ENCODE measurements at regions not wholly inside any gene's neighbourhood (a gene's known extent, or its start where the extent isn't known, plus 50 kb on each side); places are given as distances from the start of the nearest gene placed in this dataset.
"Not testable (repeated sequence)": the region's sequence is repeated elsewhere in the genome, so short reads cannot be mapped to it uniquely, and the experiment has no call there.

DNA sequence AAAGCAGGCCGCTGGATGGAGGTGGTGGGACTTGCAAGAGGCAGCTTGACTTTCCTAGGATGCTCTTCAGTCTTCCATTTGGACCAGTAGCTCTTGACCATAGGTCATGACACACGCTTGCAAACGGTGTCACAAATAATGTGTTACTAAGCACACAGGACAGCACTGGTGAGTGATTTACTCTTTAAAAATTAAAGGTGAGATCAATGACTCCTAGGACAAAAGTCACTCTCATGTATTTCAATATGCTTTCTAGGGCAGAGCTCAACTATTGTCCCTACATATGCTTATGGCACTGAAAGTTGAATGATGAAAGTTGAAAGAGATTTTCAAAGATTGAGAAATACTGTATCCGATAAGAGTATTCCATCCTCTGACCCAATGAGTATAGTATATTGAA lies 496.7 kb downstream of the EBF1 start:
- no peak for DNase-seq (ENCODE audit: low read depth)

DNA sequence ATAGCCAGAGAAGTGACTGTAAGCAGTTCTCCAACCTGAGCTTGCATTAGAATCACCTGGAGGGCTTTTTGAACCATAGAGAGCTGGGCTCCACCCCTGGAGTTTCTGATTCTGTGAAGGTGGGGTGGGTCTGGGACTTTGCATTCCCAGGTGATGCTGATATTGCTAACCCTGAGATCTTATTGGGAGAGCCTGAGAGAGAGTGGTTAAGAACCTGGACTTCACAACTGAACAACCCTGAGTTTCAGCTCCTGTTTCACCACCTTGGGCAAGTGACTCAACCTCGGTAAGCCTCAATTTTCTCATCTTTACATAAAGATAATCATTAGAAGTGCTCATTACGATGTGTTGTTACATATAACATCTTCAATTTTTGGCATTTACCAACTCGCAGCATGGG lies 498.6 kb downstream of the EBF1 start:
- no peak for DNase-seq (ENCODE audit: low read depth)

DNA sequence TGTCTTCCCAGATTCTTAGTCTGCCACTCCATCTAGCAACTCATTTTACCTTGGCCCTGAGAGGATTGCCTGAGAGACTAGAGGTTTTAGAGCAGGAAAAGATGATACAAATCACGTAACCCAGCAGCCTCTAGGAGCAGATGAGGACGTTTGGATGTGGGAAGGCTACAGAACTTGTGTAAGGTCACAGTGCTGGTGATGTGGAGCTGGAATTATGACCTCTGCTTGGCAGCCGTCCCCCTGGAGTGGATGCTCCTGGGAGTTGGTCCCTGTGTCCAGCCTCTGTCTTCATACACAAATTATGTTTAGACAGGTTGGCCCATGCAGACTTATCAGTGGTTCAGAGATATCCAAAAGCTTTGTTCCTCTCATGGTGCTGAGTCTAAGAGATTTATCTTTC lies 499.0 kb downstream of the EBF1 start:
- no peak for DNase-seq (ENCODE audit: low read depth)

DNA sequence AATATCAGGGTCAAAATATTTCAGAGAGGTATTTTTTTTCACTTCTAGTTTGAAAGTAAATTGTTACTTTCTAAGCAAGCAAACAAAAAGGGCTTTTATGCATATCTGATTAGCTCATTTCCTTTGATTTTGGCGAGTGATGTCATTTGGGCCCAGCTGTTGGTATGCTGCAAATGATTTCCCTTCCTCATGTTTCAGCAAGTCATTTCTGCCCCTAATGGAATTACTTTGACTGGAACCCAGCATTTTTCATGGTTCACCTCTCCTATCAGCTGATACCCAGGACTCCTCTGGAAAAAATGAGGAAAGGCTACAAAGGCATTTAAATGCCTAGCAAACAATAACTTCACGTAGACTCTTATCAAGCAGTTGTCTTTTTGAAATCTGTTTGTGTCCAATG lies 500.6 kb downstream of the EBF1 start:
- no peak for DNase-seq (ENCODE audit: low read depth)

DNA sequence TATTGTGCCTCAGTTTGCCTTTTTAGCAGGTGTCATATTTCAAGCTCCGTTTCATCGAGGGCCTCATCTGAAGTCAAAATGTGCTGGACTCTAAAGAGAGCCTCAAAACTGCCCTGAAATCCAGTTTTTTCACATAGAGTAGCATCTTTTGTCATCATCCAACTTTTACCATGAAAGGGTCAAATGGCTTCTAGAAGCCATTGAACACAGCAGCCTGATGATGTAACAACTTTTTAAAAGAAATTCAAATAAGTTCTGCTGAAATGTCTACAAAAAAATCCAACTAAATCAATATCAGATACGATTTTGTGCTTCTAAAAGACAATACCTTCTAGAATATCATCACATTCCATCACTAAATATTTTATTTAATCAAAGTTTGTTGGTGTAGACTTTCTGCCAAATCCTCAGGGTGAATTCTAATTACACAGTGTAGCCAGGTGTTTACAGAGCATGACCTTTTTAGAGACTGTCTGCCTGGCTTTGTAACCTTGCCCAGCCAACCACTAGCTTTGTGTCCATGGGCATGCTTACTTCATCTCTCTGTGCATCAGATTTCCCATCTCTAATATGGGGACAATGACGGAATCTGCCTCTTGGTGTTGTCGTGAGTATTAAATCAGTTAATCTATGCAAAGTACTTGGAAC lies 505.0 kb downstream of the EBF1 start:
- no peak for DNase-seq (ENCODE audit: low read depth)

DNA sequence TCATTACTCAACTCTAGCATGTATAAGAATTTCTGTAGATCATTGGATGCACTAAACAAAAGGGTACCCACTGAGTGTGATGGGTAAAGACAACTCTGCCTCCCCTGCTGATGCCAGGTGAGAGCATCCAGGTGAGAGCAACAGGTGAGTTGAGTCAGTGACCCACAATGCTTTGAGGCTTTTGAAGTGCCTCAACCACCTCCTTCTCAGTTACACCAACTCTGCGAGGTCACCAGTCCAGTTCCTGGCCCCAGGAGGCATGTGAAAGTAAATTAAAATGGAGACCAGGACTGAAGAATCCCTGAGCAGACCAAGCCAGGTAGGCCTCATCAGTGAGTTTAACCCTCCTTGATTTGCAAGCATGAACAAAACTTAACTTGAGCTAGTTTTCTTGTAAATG lies 505.8 kb downstream of the EBF1 start:
- no peak for DNase-seq (ENCODE audit: low read depth)

DNA sequence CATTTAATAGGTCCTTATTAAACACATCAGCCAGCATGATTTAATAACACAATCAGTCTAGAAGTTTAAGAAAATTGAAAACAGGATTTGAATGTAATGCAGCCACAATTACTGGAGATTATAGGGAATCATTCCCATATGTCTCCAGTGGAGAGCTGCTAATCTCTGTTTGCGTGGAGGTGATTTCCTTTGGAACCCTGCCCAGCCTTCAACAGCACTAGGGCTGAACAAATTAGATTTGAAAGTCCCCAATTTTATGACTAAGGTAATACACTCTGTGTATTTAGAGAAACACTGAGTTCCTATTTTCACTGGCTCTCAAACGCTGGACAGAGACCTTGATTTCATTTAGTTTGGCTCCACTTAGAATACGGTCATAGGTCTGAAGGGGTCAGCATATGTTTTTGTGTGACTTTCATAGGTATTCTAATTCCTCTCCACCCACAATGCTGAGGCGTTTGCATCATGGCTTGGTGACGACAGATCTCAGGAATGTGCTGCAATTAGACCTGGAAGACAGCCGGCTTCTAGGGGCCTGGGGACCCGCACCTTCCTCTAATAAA lies 508.3 kb downstream of the EBF1 start:
- no peak for DNase-seq (ENCODE audit: low read depth)

DNA sequence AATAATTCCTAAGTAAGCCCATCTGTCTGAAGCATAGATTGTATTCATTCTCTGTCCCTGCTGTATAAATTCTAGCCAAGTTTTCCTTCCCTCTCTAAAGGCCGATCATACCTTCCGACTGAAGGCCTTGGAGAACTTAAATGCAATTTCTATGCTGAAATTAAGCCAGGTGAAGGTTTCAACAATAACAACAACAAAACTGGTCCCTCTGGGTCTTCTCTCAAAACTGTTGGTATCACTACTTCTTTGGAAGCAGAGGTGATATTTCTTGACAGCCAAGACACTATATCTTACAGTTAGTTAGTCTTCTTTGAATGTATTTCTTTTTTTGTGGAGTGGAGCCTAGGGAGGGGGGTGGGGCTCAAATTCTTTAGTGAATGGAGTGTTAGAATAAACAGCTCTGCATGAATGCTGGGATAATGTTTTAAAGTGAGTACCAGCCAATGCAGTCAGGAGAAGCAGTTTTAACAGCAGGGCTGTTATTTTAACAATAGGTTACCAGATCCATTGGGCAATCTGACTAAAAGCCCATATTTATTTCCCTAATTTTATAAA lies 508.9 kb downstream of the EBF1 start:
- DNase-seq (ENCODE audit: low read depth) = no peak

DNA sequence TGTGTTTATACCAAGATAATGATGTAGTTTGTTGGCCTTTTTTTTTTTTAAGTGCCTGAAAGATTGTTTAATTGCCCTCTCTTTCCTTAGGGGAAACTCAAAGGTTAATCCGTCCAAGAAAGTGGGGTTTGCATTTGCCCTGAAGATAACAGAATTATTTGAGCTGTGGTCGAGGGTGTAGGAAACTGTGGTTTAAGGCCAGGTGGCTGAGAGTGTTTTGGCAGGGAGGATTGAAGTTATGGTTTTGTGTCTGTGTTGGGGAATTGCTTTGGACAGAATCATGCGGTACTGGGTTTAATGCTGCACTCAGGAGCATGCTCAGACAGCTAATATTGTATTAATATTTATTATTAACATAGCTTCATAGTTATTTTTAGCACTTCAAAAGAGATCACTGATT lies 509.8 kb downstream of the EBF1 start:
- DNase-seq (ENCODE audit: low read depth) = no peak

DNA sequence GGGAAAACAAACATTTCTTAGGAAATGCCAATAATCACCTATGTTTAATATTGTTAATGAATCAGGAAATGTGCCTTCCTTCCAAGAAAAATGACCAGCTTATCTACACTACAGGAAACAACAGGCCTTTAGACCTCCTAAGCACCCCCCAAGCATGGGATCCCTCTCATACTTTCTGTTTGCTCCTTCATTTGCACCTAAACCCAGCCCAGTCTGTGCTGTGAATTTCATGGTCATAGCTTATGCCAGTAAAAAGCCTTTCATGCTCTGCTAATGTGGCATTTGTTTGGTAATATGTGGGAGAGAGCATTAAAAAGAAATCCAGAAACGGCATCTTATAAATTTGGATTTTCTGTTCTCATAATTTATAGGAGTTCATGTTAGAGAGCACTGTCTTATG lies 511.1 kb downstream of the EBF1 start:
- no peak for DNase-seq (ENCODE audit: low read depth)

DNA sequence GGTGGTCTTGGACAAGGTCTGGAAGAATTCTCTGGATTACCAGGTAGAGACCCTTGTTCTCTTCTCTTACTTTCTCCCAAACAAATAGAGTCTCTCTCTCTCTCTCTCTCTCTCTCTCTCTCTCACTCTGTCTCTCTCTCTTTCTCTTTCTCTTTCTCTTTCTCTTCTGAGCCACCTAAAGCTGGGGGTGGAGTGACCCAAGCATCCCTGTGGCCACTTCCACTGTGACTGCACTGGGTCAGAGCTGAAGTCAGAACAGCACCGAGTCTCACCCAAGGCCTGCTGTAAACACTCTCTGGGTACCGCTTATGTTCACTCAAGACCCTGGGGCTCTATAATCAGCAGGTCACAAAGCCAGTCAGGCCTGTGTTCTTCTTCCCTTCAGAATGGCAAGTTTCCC lies 513.7 kb downstream of the EBF1 start:
- DNase-seq (ENCODE audit: low read depth) = no peak

DNA sequence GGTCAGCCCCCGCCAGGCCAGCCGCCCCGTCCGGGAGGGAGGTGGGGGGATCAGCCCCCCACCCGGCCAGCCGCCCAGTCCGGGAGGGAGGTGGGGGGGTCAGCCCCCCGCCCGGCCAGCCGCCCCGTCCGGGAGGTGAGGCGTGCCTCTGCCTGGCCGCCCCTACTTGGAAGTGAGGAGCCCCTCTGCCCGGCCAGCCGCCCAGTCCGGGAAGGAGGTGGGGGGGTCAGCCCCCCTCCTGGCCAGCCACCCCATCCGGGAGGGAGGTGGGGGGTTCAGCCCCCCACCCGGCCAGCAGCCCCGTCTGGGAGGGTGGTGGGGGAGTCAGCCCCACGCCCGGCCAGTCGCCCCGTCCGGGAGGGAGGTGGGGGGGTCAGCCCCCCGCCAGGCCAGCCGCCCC lies 517.0 kb downstream of the EBF1 start:
- DNase-seq (ENCODE audit: low read depth) = not testable (repeated sequence)

DNA sequence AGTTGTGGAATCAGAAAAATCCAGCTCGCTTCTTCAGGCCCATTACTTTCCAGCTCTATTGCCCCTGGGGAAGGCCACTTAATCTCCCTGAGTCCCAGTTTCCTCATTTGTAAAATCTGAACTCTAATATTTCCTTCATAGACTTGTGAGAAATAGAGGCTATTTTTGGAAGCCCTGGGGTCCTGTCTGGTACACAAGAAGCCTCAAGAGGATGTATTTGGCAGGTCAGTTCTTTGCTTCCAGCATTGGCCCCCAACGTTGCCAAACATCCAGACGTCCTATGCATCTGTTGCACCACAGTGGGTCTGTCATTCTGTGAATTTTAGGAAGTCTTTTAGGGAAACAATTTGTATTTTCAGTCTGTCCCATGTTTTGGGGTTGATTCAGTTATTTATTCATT lies 525.9 kb downstream of the EBF1 start:
- DNase-seq (ENCODE audit: low read depth) = no peak

DNA sequence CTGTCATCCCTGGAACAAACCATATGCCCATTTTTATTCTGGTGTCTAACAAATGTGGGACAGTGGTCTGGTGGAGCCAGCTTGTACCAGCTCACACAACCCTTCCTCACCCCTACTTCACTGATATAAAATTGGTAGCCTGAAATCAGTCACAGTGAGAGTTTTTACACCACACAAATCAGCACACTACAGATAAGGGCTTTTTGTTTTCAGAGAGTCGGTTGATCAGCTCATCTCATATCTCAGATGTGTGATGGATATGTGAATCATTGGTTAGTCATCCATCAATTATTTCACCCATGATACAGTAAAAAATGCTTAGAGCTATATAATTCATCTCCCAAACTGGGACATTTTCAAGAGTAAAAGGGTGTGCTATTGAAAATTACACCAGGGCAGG lies 529.2 kb downstream of the EBF1 start:
- DNase-seq (ENCODE audit: low read depth) = no peak

DNA sequence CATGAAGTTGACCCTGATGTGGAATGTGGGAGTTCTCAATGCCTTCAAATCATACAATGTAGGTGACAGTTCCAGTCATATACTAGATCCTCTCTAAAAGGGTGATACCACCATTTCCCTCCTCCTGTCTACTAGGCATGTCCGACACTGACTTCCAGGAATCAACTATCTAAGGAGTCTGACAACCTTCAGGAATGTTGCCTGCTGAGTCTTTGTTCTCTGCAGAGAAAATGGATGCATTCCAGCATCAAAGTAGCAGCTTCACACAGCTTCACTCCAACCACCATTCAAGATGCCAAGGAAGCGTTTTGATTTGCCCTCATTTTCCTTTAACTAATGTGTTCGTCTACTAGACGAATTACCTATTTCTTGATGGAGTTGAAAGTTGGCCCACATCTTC lies 530.2 kb downstream of the EBF1 start:
- no peak for DNase-seq (ENCODE audit: low read depth)

DNA sequence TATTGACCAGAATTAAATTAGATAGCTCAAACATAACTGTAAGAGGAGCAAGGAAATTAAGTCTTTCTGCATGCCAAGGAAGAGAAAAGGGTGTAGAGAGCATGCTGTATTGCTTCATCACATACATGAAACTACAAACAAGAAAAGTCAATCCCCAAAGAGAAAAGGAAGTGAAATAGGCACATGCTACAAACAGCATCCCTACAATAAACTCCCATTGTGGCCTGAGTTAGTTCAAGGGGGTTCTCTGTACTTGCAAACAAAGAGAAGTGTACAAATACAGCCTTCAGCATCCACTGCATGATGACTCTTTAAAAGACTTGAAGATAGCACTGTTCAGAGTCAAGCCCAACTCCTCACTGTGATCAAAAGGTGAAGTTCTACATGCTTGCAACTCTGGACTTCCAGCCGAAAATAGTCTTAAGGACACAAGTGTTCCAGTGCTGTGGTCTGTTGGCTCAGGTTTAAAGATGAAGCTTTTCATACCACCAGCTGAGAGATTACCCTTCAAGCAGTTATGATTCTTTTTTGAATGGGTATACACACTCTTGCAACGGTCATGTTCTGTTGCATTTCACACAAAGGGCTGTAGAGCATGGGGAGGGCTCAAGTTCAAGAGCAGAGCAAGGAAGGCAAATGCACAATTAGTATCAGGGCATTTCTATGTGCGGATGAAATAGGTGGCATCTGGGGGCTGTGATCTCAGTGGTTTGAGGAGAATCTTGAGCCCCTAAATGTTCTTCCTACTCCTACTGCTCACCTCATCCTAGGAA lies 534.5 kb downstream of the EBF1 start:
- DNase-seq (ENCODE audit: low read depth) = no peak

DNA sequence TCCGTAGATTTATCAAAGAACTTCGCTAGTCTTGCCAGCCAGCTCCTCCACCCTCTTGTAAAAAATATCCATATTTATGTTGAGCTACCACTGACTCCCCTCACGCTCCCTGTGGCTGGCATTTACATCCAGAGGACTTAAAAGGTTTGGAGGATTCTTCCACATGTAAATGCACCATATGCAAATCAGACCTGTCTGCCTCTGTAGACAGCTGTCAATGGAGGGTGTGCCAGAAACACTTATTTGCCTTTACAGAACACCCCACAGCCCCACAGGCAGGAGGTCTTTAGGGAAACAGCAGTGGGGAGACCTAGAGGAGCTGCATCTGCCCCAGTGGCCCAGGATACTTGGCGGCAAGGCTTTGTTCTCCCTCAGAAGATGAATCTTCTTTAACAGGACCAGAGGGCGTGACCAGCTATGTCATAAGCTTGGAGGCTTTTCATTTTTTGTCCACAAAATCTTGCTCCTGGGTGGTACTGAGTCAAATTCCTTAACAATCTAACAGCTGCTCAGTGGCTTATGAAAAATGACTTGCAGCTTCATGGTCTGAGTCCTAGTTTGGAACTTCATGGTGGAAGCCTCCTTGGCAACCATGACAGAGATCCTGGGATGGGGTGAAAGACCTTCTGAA lies 535.8 kb downstream of the EBF1 start:
- DNase-seq (ENCODE audit: low read depth) = no peak

DNA sequence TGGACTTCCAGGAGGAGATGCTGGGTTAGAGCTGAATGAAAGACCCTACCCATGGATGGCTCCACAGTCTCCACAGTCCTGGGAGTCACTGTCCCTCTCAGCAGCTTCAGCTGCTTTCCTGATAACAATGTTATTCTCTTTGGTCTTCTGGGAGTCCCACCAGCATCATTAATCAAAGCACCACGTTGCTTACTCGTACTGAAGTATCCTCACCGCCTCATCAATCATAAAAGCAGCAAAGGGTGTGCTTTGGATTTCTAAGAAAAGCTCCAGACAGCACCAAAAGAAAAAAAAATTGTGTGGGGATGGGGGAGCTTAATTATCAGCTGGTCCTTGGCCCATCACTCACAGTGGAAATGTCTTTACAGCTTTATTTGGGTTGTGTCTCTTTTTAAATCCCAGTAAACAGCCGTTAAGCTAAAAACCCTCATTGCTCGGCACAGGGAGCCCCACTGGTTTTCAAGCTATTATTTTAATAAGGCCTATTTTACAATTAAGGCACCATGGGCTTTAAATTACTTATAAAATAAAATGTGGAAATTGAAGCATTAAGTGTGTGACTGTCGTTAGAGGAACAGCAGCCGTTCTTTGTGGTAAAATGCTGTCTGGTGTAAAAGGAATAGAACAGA lies 538.0 kb downstream of the EBF1 start:
- no peak for DNase-seq (ENCODE audit: low read depth)

DNA sequence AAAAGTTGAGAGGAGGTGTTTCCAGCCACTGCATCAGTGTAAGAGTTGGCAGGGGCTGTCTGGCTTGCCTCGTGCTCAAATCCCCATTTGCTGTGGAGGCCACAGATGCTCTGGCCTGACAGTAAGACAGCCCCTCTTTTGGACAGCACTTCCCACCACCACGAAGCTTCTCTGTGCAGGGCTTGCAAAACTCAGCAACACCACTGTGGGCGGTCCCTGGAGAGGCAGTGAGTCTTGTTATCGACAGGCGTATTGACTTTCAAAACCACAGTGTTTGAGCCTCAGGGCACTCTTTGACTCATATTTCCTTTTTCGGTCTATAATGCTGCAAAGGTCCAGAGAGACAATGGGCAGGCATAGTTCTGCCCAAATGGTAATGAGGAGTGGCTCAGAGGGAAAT lies 539.5 kb downstream of the EBF1 start:
- DNase-seq (ENCODE audit: low read depth) = no peak

DNA sequence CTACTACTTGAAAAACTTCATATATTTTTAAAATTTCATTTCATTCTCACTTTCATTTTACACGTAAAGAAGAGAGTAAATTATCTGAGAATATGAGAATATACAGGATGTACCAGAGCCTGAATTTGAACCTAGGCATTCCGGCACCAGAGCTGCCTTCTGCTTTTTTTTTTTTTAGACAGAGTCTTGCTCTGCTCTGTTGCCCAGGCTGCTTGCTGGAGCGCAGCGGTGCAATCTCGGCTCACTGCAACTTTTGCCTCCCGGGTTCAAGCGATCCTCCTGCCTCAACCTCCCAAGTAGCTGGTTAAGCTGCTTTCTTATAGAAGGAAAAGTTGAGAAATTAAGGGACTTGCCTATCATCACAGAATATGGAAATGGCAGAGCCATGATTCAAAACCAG lies 540.1 kb downstream of the EBF1 start:
- DNase-seq (ENCODE audit: low read depth) = no peak

DNA sequence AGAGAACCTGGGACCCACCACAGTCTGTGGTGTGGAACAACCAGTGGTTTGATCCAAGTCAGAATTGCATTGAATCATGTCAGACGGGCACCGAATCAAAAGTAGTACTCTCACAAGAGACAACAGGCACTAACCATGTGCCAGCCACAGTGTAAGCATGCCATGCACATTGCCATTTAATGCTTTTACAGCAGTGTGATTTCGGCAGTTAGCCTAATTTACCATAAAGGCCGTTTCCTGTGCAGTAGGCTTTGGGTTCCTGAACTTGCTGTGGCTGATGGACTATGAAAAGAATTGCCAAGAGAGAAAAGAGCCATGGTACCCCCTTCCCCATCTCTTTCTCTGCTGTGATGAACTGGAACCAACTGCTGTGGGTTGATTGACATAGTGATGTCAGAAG lies 540.6 kb downstream of the EBF1 start:
- no peak for DNase-seq (ENCODE audit: low read depth)

DNA sequence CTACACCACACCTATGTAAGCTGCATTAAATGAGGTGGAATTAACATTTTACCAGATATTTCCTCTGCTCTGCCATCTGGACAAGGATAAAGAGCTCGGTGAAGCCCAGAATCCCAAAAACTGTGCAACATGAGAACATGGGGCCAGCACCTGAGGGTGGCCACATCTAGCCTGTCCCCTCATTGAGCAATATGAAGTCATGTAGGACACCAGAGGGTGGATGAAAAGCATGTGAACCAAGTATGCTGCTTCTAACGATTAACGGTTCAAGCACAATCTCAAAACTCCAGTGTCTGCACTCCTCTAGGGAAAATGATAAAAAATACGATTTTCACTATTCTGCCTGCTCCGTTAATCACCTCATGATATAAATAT lies 545.8 kb downstream of the EBF1 start:
- DNase-seq (ENCODE audit: low read depth) = no peak

All from stimulated activated CD8-positive, alpha-beta memory T cell treated with anti-CD3 and anti-CD28 coated beads, Interleukin-4, amount 100 ng/mL, for 24 hours (primary cell).